Tibial nerve (tissue), 4 donors: ENCODE measurements at regions not wholly inside any gene's neighbourhood (a gene's known extent, or its start where the extent isn't known, plus 50 kb on each side); places are given as distances from the start of the nearest gene placed in this dataset.
"Not testable (repeated sequence)": the region's sequence is repeated elsewhere in the genome, so short reads cannot be mapped to it uniquely, and the experiment has no call there.

Experiments
- DNase-seq, 2 donors: peaks; one replicate each; pipeline ENCODE4 v3.0.0-alpha.2; 2019; ENCODE audit warnings: low spot score in 2 of 2
- H3K27ac ChIP-seq, 4 donors: fragments of 200-600 bp; sonication (generic) in 3 of 4; one replicate each; pipeline ENCODE4 v1.5.1; 2017 to 2019; ENCODE audit warnings: mild to moderate bottlenecking in 1 of 4
- H3K27me3 ChIP-seq, 2 donors: fragments of 200-600 bp; sonication (generic) in 1 of 2; one replicate each; pipeline versions ENCODE4 v1.5.1 to v1.6.0; 2017 to 2019
- H3K36me3 ChIP-seq, 3 donors: fragments of 200-600 bp; sonication (generic); one replicate each; pipeline ENCODE4 v1.5.1; 2018 to 2019
- H3K4me1 ChIP-seq, 4 donors: fragments of 200-600 bp; sonication (generic) in 3 of 4; one replicate each; pipeline ENCODE4 v1.5.1; 2017 to 2019
- H3K4me3 ChIP-seq, 4 donors: fragments of 200-600 bp; sonication (generic) in 3 of 4; one replicate each; pipeline ENCODE4 v1.5.1; 2017 to 2019; ENCODE audit warnings: mild to moderate bottlenecking in 1 of 4, moderate library complexity in 1 of 4
- H3K9me3 ChIP-seq, 4 donors: fragments of 200-600 bp; sonication (generic) in 3 of 4; one replicate each; pipeline ENCODE4 v1.5.1; 2017 to 2019
- EP300 ChIP-seq, 2 donors: sonication (generic); formaldehyde crosslinking; IDR thresholded peaks; one replicate each; pipeline ENCODE4 v1.6.1; 2017; ENCODE audit warnings: antibody characterized with exemption in 2 of 2, mild to moderate bottlenecking in 1 of 2
- POLR2A ChIP-seq, 2 donors: fragments of 450-650 bp; IDR thresholded peaks; one replicate each; pipeline ENCODE4 v1.6.1; 2017; ENCODE audit warnings: antibody characterized with exemption in 2 of 2, mild to moderate bottlenecking in 2 of 2, moderate library complexity in 2 of 2
- WGBS, 2 donors: methylation state at CpG; one replicate each; pipeline ENCODE4 v1.1.5; 2018; 5-methylcytosine and 5-hydroxymethylcytosine counted together
- TF ChIP-seq, protein P1 (sequence below), 5 experiments: fragments of 200-600 bp in 3 of 5; fragments of 450-650 bp in 2 of 5; sonication (generic) in 3 of 5; IDR thresholded peaks; one replicate each; pipeline ENCODE4 v1.5.1; 2016 to 2019; ENCODE audit warnings: antibody characterized with exemption in 5 of 5, mild to moderate bottlenecking in 3 of 5, moderate library complexity in 2 of 5

DNA sequence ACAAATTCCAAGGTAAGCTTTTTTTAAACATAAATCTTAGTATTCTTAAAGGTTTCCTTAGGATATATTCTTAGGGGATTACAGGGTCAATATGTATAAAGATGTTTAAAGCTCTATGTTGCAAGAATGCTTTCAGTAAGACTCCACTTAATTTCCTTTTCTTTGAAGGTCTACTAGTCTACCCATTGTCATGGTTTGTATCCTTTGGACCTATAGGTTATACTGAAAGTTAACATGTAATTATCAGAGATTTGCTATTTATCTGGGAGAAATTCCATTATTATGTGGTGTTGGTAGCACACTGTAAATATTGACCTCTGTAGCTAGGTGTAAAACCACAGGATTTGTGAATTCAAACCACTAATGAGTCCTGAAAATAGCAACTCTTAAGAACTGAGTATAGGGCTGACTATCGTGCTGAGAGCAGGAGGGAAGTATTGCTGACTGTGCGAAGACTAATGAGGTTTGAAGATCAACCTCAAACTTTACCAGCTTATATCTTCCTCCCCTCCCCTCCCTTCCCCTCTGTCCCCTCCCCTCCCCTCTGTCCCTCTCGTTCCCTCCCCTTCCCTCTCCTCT is 85.6 kb downstream of the GADD45G start:
- TF ChIP-seq, protein P1, sequence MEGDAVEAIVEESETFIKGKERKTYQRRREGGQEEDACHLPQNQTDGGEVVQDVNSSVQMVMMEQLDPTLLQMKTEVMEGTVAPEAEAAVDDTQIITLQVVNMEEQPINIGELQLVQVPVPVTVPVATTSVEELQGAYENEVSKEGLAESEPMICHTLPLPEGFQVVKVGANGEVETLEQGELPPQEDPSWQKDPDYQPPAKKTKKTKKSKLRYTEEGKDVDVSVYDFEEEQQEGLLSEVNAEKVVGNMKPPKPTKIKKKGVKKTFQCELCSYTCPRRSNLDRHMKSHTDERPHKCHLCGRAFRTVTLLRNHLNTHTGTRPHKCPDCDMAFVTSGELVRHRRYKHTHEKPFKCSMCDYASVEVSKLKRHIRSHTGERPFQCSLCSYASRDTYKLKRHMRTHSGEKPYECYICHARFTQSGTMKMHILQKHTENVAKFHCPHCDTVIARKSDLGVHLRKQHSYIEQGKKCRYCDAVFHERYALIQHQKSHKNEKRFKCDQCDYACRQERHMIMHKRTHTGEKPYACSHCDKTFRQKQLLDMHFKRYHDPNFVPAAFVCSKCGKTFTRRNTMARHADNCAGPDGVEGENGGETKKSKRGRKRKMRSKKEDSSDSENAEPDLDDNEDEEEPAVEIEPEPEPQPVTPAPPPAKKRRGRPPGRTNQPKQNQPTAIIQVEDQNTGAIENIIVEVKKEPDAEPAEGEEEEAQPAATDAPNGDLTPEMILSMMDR (IDR thresholded peaks at IDR 0.05): no peak
- no peak for TF ChIP-seq POLR2A (IDR thresholded peaks at IDR 0.05)
- TF ChIP-seq EP300 (IDR thresholded peaks at IDR 0.05): no peak
- no peaks in the 10 kb centered on the region for H3K36me3 ChIP-seq
- H3K4me1 ChIP-seq: no peaks in the 10 kb centered on the region
- no peak overlapping the region for H3K27ac ChIP-seq
- 65 to 70% methylated on average over 3 of the region's 3 CpGs for WGBS, 2 donors
- no peak for DNase-seq
- H3K27me3 ChIP-seq: no peaks in the 10 kb centered on the region
- no peaks in the 10 kb centered on the region for H3K9me3 ChIP-seq
- H3K4me3 ChIP-seq: no peak overlapping the region

DNA sequence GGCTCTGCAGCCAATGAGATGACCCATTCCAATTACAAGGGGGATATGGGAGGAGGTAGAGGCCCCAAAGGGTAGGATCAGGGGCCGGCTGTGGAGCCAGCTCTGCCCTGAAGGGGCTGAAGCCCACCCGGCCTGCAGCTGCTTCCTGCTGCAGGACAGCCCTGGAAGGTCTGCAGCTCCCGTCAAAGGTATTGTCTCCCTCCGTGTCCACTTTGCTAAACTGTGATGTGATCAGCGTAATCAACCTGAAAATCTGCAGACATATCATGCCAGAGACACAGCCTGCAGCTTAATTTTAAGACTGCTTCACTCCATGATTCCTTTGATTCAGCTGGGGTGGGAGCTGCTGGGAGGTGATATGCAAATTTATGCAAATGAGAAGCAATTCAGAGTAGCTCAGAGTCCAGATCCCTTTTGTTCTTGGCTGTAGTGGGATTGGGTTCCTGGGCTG is 90.7 kb downstream of the GADD45G start:
- Histone ChIP-seq H3K4me3 (no peak overlapping the region), H3K27me3 (no peaks in the 10 kb centered on the region), H3K36me3 (no peaks in the 10 kb centered on the region), H3K4me1 (no peaks in the 10 kb centered on the region), H3K9me3 (no peaks in the 10 kb centered on the region), H3K27ac (no peak overlapping the region)
- no peak for TF ChIP-seq POLR2A (IDR thresholded peaks at IDR 0.05)
- no peak for TF ChIP-seq EP300 (IDR thresholded peaks at IDR 0.05)
- 57 to 64% methylated on average over 5 of the region's 5 CpGs for WGBS, 2 donors
- DNase-seq: no peak

DNA sequence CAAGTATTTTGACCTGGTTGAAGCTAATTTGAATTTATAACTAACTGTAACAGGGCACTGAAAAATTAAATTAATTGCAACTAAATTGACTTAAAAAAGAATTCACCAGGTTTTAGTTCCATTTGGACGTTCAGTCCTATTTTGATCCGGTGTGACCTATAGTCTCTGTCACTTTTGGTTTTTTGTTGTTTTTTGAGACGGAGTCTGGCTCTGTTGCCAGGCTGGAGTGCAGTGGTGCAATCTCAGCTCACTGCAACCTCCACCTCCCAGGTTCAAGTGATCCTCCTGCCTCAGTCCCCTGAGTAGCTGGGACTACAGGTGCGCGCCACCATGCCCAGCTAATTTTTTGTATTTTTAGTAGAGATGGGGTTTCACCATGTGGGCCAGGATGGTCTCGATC is 91.2 kb downstream of the GADD45G start:
- not testable (repeated sequence) for H3K4me3 ChIP-seq, H3K36me3 ChIP-seq, H3K4me1 ChIP-seq, DNase-seq, H3K27ac ChIP-seq, H3K27me3 ChIP-seq, H3K9me3 ChIP-seq
- 94 to 96% methylated on average over 6 of the region's 6 CpGs for WGBS, 2 donors

DNA sequence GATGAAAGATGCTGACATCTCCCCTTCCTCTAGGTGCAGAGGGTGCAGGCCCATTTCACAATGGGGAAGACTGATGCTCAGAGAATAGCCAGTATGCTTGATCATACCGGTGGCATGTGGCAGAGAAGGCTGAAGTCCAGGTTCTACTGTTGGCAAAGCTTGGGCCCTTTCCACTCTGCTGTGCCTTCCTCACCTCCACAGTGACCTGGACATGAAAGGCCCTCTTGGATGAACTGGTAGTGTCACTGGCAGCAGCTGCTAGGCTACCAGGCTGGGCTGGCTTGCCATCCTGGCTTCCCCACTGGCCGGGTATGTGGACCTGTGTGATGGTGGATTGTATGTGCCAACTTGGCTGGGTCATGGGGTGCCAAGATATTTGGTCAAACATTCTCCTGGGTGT is 92.0 kb downstream of the GADD45G start:
- H3K4me1 ChIP-seq: no peaks in the 10 kb centered on the region
- WGBS, 2 donors: 88 to 100% methylated on average over 2 of the region's 2 CpGs
- TF ChIP-seq EP300 (IDR thresholded peaks at IDR 0.05): no peak
- TF ChIP-seq, protein P1 (IDR thresholded peaks at IDR 0.05): no peak
- no peak for TF ChIP-seq POLR2A (IDR thresholded peaks at IDR 0.05)
- H3K4me3 ChIP-seq: no peak overlapping the region
- no peak for DNase-seq
- H3K9me3 ChIP-seq: no peaks in the 10 kb centered on the region
- H3K27ac ChIP-seq: no peak overlapping the region
- H3K36me3 ChIP-seq: no peaks in the 10 kb centered on the region
- no peaks in the 10 kb centered on the region for H3K27me3 ChIP-seq

DNA sequence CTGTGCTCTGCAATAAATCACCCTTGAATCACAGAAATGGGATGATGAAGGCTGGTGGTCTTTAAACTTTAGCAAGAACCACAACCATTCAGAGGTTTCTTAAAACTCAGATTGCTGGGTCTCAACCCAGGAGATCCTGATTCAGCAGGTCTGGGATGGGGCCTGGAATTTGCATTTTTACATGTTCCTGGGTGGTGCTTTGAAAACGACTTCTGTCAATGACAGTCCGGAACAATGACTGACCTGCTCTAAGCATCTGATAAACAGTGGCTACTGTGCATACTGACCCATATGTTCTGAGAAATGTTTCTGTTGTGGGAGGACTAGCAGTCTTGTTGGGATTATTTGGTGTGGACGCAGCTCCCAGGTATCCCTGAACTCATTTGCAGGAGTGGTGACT is 92.7 kb downstream of the GADD45G start:
- no peaks in the 10 kb centered on the region for H3K36me3 ChIP-seq
- no peaks in the 10 kb centered on the region for H3K9me3 ChIP-seq
- WGBS, 2 donors: 84 to 90% methylated on average over 3 of the region's 3 CpGs
- DNase-seq: no peak
- H3K27me3 ChIP-seq: no peaks in the 10 kb centered on the region
- no peak overlapping the region for H3K4me3 ChIP-seq
- H3K27ac ChIP-seq: no peak overlapping the region
- TF ChIP-seq EP300 (IDR thresholded peaks at IDR 0.05): no peak
- H3K4me1 ChIP-seq: no peaks in the 10 kb centered on the region

DNA sequence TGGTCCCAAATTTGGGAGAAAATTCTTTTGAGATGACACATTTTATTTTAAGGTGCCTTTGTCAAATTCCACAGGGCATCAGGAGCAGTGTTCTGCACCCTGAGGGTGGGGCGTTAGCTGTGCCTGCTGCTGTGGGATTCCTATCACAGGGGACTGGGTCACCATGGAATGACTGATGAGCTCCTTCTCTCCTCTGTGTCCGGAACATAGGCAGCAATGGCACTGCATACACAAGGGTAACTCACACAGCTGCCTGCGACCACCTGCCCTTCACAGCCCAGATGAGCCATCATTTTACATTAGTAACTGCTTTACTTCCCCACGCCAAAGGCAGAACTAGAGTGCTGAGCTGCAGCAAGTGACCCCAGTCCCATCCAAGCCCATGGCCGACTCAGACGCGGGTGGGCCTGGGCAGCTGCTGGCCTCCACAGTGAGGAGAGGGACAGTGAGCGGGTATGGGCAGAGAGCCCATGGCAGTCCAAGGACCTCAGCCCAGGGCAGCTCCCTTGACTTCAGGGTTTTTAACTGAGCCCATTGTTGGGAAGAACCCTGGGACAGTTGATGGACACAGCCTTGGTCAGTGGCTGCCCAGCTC is 93.7 kb downstream of the GADD45G start:
- Histone ChIP-seq H3K4me3 (no peak overlapping the region), H3K36me3 (no peaks in the 10 kb centered on the region), H3K27me3 (no peaks in the 10 kb centered on the region), H3K9me3 (no peaks in the 10 kb centered on the region), H3K27ac (no peak overlapping the region), H3K4me1 (no peaks in the 10 kb centered on the region)
- no peak for DNase-seq
- 91 to 96% methylated on average over 8 of the region's 8 CpGs for WGBS, 2 donors
- TF ChIP-seq POLR2A (IDR thresholded peaks at IDR 0.05): no peak
- TF ChIP-seq, protein P1 (IDR thresholded peaks at IDR 0.05): no peak
- no peak for TF ChIP-seq EP300 (IDR thresholded peaks at IDR 0.05)
